Colon (tissue), 2 donors: ENCODE measurements at regions not wholly inside any gene's neighbourhood (a gene's known extent, or its start where the extent isn't known, plus 50 kb on each side); places are given as distances from the start of the nearest gene placed in this dataset.
"Not testable (repeated sequence)": the region's sequence is repeated elsewhere in the genome, so short reads cannot be mapped to it uniquely, and the experiment has no call there.

Experiments used
- FAIRE-seq: peaks from 2 replicates; lab custom pipeline; 2012; peaks lifted over from hg19 to GRCh38; lab: Jason Lieb, UNC
- donor health status: control.
- donor health status: control.

- FAIRE-seq, result no peak
Measured at GRCh38 chrX:45986971-45987370, 558.2 kb downstream of the ZNF674 start.

- no peak for FAIRE-seq
Measured at GRCh38 chrX:45986081-45986480, 559.1 kb downstream of the ZNF674 start.

- not testable (repeated sequence) for FAIRE-seq
Measured at GRCh38 chrX:45982958-45983727, 562.1 kb downstream of the ZNF674 start.

- FAIRE-seq, result no peak
Measured at GRCh38 chrX:45980726-45981125, 564.5 kb downstream of the ZNF674 start.

- FAIRE-seq, result no peak
Measured at GRCh38 chrX:45975633-45976032, 569.6 kb downstream of the ZNF674 start.

- FAIRE-seq, result no peak
Measured at GRCh38 chrX:45972636-45973035, 572.6 kb downstream of the ZNF674 start.

- FAIRE-seq, result no peak
Measured at GRCh38 chrX:45959567-45959966, 585.7 kb downstream of the ZNF674 start.

GRCh38 chrX:45956191-45956870 lies 588.9 kb downstream of the ZNF674 start:
- FAIRE-seq, result no peak

GRCh38 chrX:45955661-45956060 lies 589.6 kb downstream of the ZNF674 start:
- FAIRE-seq, result no peak

GRCh38 chrX:45954026-45954425 lies 591.2 kb downstream of the ZNF674 start:
- FAIRE-seq, result no peak

- FAIRE-seq, result no peak
Measured at GRCh38 chrX:45952030-45952429, 593.2 kb downstream of the ZNF674 start.

GRCh38 chrX:45935408-45935807 lies 609.8 kb downstream of the ZNF674 start:
- no peak for FAIRE-seq

GRCh38 chrX:45912316-45912715 lies 632.9 kb downstream of the ZNF674 start:
- FAIRE-seq, result no peak

- FAIRE-seq, result no peak
Measured at GRCh38 chrX:45907786-45908185, 637.4 kb downstream of the ZNF674 start.

- no peak for FAIRE-seq
Measured at GRCh38 chrX:45903781-45904201, 641.4 kb downstream of the ZNF674 start.

GRCh38 chrX:45900766-45901615 lies 644.2 kb downstream of the ZNF674 start:
- no peak for FAIRE-seq

- FAIRE-seq, result no peak
Measured at GRCh38 chrX:45894864-45895645, 650.2 kb downstream of the ZNF674 start.

GRCh38 chrX:45889471-45889870 lies 655.8 kb downstream of the ZNF674 start:
- FAIRE-seq, result no peak

- no peak for FAIRE-seq
Measured at GRCh38 chrX:45888518-45888917, 656.7 kb downstream of the ZNF674 start.

- FAIRE-seq, result no peak
Measured at GRCh38 chrX:45885931-45886330, 659.3 kb downstream of the ZNF674 start.

GRCh38 chrX:45879512-45879911 lies 665.7 kb downstream of the ZNF674 start:
- FAIRE-seq, result no peak

GRCh38 chrX:45876206-45876605 lies 669.0 kb downstream of the ZNF674 start:
- FAIRE-seq, result no peak
